Lower leg skin (tissue), 3 donors: ENCODE measurements at regions not wholly inside any gene's neighbourhood (a gene's known extent, or its start where the extent isn't known, plus 50 kb on each side); places are given as distances from the start of the nearest gene placed in this dataset.

ENCODE experiments used
- CTCF ChIP-seq, 3 donors: fragments of 450-650 bp; IDR thresholded peaks; one replicate each; pipeline ENCODE4 v1.5.1; 2016; ENCODE audit warnings: antibody characterized with exemption in 3 of 3, mild to moderate bottlenecking in 3 of 3, moderate library complexity in 2 of 3
- POLR2A ChIP-seq, 2 donors: fragments of 450-650 bp; IDR thresholded peaks; one replicate each; pipeline ENCODE4 v1.6.1; 2016 to 2017; ENCODE audit warnings: antibody characterized with exemption in 2 of 2, mild to moderate bottlenecking in 1 of 2, moderate library complexity in 1 of 2

DNA sequence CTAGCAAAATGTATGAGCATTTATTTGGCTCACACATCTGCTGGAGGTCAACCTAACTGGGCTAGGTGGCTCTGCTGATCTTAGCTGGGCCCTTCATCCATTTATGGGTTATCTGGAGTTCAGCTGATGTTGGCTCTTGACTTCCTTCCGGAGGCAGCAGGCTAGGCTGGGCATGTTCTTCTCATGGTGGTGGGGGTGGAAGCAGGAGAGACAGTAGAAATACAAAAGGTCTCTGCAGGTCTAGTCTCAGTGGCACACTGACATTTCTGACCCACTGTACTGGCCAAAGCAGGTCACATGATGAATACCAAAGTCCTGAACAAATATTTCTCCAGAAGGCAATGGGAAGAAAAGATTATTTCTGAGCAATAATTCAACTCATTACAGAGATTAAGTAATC is 334.6 kb downstream of the CRPPA start:
- no peak for TF ChIP-seq POLR2A (IDR thresholded peaks at IDR 0.05)
- no peak for TF ChIP-seq CTCF (IDR thresholded peaks at IDR 0.05)
